CD4-positive, alpha-beta T cell treated with Interleukin-4 for 1 hour (primary cell): ENCODE measurements at regions not wholly inside any gene's neighbourhood (a gene's known extent, or its start where the extent isn't known, plus 50 kb on each side); places are given as distances from the start of the nearest gene placed in this dataset.

Experiments
- DNase-seq, 2 donors: peaks; one replicate each; pipeline ENCODE4 v3.0.0-alpha.2; 2020 to 2022

- DNase-seq, result no peak
Measured at GRCh38 chr3:70840106-70840870, 527.9 kb upstream of the MDFIC2 start.

GRCh38 chr3:70833239-70833960, 521.0 kb upstream of the MDFIC2 start:
- DNase-seq, result no peak

- DNase-seq, result no peak
Measured at GRCh38 chr3:70832834-70833205, 520.4 kb upstream of the MDFIC2 start.

- no peak for DNase-seq
Measured at GRCh38 chr3:70832089-70832833, 519.8 kb upstream of the MDFIC2 start.

GRCh38 chr3:70829092-70829491, 516.7 kb upstream of the MDFIC2 start:
- DNase-seq, result no peak

GRCh38 chr3:70824773-70825172, 512.3 kb upstream of the MDFIC2 start:
- no peak for DNase-seq

- DNase-seq, result no peak
Measured at GRCh38 chr3:70824078-70824477, 511.6 kb upstream of the MDFIC2 start.

- DNase-seq, result no peak
Measured at GRCh38 chr3:70823622-70824021, 511.2 kb upstream of the MDFIC2 start.

- no peak for DNase-seq
Measured at GRCh38 chr3:70822669-70823068, 510.2 kb upstream of the MDFIC2 start.

GRCh38 chr3:70821602-70822001, 509.2 kb upstream of the MDFIC2 start:
- DNase-seq, result no peak

GRCh38 chr3:70820397-70820796, 508.0 kb upstream of the MDFIC2 start:
- no peak for DNase-seq

GRCh38 chr3:70818145-70818544, 505.7 kb upstream of the MDFIC2 start:
- DNase-seq, result no peak

- DNase-seq, result no peak
Measured at GRCh38 chr3:70816346-70816745, 503.9 kb upstream of the MDFIC2 start.

GRCh38 chr3:70815817-70816216, 503.4 kb upstream of the MDFIC2 start:
- DNase-seq, result no peak

GRCh38 chr3:70813311-70813710, 500.9 kb upstream of the MDFIC2 start:
- DNase-seq, result no peak

- no peak for DNase-seq
Measured at GRCh38 chr3:70811880-70812279, 499.4 kb upstream of the MDFIC2 start.

- DNase-seq, result no peak
Measured at GRCh38 chr3:70808881-70809280, 496.4 kb upstream of the MDFIC2 start.

- DNase-seq, result no peak
Measured at GRCh38 chr3:70806556-70806955, 494.1 kb upstream of the MDFIC2 start.

- no peak for DNase-seq
Measured at GRCh38 chr3:70806021-70806420, 493.6 kb upstream of the MDFIC2 start.

GRCh38 chr3:70805061-70805889, 492.8 kb upstream of the MDFIC2 start:
- no peak for DNase-seq

GRCh38 chr3:70803891-70804290, 491.5 kb upstream of the MDFIC2 start:
- DNase-seq, result no peak

- DNase-seq, result no peak
Measured at GRCh38 chr3:70803319-70803718, 490.9 kb upstream of the MDFIC2 start.

GRCh38 chr3:70800951-70801350, 488.5 kb upstream of the MDFIC2 start:
- no peak for DNase-seq
